ENCODE measurements at regions not wholly inside any gene's neighbourhood (a gene's known extent, or its start where the extent isn't known, plus 50 kb on each side); places are given as distances from the start of the nearest gene placed in this dataset.
"Not testable (repeated sequence)": the region's sequence is repeated elsewhere in the genome, so short reads cannot be mapped to it uniquely, and the experiment has no call there.

DNA sequence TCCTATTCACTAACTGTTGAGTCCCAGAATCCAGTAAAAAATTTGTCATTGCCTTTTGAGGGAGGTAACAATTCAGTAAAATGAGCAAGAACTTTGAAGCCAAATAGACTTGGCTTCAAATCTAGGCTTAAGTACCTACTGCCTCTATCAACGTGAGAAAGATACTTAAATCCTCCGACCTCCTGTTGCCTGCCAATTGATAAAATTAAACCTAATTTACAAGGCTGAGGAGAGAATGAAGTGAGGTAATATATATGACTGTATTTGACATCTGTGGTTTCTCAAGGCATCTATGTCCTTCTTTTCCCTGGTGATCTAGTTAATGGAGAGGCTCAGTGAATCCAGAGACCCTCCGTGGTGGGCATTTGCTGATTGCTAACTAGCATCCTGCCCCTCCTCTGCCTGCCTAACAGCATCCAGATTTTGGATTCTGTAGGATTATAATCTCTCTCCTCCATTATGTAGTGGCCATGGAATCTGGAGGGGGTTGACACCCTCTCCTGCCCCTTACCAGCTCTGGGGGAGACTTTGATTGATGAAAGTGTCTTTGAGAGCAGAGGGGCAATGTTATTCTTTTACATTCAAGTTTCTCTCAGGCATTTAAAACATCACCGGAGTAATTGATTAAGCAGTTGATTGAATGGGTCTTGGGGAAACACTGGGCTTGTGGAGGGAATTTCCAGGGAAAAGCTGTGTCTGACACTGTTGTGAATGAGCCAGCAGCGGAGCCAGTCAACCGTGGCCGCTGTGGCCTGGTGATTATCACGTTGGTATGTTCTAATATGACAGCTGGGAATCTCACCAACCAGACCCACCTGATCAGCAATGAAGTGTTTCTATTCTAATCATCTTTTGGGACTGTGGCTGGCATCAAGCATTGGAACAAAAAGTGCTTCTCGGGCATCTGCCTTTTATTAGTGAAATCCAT lies 140.7 kb upstream of the FAM78B start:
- peak; percentile 59 for DNase-seq

DNA sequence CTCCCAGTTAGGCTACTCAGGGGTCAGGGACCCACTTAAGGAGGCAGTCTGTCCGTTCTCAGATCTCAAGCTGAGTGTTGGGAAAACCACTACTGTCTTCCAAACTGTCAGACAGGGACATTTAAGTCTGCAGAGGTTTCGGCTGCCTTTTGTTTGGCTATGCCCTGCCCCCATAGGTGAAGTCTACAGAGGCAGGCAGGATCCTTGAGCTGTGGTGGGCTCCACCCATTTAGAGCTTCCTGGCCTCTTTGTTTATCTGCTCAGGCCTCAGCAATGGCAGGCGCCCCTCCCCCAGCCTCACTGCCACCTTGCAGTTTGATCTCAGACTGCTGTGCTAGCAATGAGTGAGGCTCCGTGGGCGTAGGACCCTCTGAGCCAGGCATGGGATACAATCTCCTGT lies 149.5 kb upstream of the FAM78B start:
- not testable (repeated sequence) for DNase-seq

- no peak for DNase-seq
These were observed 155.7 kb upstream of the FAM78B start for GRCh38 chr1:166322470-166322869.

GRCh38 chr1:166327886-166328285 lies 161.1 kb upstream of the FAM78B start:
- no peak for DNase-seq

DNA sequence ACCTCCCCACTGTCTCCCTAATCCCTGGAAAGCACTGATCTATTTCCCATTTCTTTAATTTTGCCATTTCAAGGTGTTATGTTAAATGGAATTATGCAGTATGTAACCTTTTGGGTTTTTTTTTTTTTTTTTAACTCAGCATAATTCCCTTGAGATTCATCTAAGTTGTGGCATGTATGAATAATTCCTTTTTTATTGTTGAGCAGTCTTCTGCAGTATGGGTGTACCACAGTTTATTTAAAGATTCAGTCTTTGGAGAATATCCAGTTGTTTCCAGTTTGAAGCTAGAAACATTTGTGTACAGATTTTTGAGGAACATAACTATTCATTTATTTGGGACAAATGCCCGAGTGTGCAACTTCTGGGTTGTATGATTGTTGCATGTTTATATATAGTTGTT lies 162.2 kb upstream of the FAM78B start:
- DNase-seq = no peak

- DNase-seq = no peak
These were observed 163.3 kb upstream of the FAM78B start for GRCh38 chr1:166330096-166330495.

DNA sequence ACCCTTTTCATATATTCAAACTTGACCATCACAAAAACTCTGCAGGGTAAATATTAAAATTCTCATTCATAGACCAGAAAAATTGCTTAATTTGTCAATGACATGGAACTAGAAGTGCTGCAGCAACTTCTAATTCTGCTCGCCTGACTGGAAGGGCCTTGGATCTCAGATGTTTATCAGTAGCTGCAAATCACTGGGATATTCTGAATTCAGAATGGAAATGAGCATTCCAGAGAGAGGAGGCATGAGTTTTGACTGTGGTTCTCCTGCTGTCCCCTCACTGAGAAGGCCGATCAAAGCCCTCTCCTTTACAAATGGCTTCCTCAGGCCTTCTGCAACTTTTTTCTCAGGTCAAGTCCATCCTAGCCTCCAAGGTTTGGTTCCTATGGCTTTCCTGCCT lies 171.3 kb upstream of the FAM78B start:
- no peak for DNase-seq

DNA sequence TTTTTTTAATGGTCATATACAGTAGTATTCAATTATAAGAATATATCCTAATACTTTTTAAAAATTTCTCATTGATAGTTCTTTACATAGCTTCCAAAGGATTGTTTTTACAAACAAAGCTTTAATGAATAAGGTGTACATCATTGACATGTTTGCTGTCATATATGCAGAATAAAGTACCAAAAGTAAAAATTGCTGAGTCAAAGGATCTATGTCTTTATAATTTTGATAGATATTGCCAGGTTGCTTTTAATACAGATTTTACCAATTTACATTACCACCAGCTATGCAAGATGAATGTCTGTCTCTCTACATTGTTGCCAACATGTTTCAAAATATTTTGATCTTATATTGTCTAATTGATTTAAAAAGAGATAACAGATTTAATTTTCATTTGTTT lies 173.9 kb upstream of the FAM78B start:
- no peak for DNase-seq

DNA sequence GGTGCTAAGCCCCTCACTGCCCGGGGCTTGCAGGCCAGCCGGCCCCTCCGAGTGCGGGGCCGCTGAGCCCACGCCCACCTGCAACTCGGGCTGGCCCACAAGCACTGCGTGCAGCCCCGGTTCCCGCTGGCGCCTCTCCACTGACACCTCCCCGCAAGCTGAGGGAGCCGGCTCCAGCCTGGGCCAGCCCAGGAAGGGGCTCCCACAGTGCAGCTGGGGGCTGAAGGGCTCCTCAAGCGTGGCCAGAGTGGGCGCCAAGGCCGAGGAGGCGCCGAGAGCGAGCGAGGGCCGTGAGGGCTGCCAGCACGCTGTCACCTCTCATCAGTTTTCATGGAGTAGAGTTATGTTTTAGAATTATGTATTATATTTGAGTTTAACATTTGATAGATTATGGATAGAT lies 176.5 kb upstream of the FAM78B start:
- DNase-seq = no peak

- peak; percentile 36 for DNase-seq
These were observed 183.7 kb upstream of the FAM78B start for GRCh38 chr1:166350490-166350889.

- no peak for DNase-seq
These were observed 184.9 kb upstream of the FAM78B start for GRCh38 chr1:166351676-166352075.

DNA sequence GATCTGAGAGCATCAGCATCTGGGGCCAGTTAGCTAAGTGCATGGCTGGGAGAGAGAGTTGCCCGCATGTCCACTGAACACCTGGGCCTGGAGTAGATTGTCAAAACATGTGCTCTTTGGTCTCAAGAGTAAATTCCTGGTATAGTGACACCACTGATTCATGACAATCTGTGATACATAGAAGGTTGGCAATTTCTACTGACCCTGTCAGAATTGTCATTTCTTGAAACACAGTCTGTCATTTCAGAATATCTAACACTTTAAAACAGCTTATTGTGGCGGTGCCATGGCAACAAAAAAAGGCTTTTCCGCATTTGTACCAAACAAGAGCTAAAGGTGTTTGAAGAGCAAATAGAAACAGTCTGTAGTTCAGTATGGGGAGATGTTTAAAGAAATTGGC lies 186.4 kb upstream of the FAM78B start:
- DNase-seq = no peak

- DNase-seq = no peak
These were observed 187.6 kb upstream of the FAM78B start for GRCh38 chr1:166354406-166354805.

DNA sequence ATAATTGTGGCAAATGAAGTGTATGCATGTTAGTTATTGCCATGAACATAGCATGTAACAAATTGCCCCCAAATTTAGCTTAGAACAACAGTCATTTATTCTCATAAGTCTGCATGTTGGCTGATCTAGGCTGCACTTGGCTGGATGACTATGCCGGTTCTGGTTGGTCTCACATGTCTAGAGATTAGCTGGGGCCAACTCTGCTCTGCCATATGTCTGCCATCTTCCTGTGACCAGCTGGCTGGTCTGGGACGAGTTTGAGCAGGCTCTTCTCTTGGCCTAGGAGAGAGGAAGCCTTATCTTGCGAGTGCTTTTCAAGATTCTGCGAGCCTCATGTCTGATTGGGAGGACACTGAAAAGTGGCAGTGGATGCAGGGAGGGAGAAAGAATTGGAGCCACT lies 198.3 kb upstream of the FAM78B start:
- no peak for DNase-seq

DNA sequence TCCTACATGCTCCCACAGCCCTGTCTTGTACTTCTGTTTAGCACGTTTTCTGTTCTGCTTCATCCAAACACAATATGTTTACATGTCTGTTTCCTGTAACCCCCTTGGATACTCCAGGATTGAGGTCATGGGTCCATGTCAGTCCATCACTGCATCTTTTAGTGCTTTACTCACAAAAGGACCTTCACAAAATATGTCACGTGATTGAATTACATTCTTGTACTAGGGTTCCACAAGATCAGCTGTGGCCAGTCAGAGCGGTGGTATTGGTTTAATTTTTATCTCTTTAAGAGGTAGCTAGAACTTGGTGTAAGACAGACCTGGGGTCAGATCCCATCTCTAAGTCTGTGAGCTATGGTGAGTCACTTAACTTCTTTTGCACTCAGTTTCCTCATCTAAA lies 201.2 kb upstream of the FAM78B start:
- no peak for DNase-seq

DNA sequence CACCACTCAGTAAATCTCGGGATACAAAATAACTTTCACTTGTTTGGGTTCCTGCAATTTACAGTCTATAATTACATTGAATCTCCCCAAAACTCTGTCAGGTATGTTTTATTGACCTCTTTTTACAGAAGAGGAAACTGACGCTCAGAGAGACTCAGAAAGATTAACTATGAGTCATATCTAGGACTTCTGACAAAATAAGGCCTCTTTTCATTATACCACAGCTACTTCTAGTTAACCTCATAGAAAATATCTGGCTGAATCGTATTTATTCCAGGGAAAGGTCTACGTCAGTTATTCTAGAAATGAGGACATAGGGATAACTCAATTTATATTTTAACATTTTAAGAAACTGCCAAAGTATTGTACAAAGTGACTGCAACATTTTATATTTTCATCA lies 211.1 kb upstream of the FAM78B start:
- no peak for DNase-seq

DNA sequence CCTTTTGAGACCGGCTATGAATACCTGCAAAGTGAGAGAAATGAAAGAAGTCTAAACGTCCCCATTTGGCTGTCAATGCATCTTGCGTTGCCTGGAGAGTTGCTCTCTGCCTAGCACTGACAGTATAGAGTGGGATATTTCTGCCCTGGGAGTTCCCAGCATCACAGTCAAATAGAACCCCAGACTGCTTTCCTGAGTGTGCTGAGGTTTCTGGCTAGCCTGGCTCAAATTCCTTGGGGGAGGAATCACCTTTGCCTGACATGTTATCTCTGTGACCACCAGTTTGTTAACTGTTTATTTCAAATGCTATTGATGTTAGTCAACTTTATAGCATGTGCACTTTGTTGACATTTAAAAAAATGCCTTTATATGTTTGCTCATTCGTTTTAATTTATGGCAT lies 212.0 kb upstream of the FAM78B start:
- DNase-seq = no peak

- DNase-seq = no peak
These were observed 212.6 kb upstream of the FAM78B start for GRCh38 chr1:166379447-166379846.

- DNase-seq = no peak
These were observed 216.3 kb upstream of the FAM78B start for GRCh38 chr1:166383137-166383536.

DNA sequence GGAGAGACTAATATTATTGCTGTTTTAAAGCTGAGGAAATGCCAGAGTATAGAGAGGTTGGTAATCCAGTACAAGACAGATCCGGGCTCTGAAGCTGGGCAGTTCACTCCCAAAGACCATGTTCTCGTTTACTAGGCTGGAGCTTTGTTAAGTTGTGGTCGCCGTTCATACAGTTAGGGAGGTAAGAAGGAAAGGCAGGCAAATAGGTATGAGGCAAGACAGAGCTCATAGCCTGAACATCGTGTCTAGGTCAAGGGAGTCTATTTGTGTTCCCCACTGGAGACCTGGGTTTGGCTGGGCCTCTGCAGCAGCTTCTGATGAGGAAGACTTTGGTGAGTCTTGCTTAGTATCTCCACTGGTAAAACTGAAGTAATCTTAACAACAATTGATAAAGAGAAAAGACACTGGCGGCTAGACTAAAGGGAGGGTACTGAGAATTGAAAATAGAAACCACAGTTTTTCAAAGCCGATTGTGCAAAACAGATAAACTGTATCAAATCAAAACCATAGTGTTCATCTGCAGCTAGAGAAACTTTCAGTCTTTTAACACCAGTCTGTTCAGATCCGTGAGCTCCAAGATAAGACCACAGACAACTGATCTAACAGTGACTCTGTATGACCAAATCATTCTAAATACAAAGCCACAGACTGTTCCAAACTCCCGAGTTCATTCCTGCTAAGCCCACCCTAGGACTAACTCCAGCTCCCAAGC lies 217.0 kb upstream of the FAM78B start:
- no peak for DNase-seq

DNA sequence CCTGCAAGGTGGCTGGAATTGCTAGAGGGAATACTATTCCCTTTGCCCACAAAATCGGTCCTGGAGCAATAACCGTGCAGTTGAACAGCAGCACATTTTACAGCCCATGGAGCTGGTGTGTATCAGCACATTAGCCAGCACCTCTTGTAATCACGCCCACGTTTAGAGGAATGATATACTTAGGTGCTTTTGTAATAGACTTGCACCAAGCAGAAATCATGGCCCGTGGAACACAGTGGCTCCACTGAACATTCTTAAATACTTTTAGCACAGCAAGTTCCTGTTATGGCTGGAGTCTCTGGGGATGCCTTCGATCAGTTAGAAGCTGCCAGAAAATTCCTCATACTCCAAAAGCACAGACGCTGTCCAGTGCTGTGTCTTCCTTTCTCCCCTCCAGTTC lies 218.1 kb upstream of the FAM78B start:
- no peak for DNase-seq

DNA sequence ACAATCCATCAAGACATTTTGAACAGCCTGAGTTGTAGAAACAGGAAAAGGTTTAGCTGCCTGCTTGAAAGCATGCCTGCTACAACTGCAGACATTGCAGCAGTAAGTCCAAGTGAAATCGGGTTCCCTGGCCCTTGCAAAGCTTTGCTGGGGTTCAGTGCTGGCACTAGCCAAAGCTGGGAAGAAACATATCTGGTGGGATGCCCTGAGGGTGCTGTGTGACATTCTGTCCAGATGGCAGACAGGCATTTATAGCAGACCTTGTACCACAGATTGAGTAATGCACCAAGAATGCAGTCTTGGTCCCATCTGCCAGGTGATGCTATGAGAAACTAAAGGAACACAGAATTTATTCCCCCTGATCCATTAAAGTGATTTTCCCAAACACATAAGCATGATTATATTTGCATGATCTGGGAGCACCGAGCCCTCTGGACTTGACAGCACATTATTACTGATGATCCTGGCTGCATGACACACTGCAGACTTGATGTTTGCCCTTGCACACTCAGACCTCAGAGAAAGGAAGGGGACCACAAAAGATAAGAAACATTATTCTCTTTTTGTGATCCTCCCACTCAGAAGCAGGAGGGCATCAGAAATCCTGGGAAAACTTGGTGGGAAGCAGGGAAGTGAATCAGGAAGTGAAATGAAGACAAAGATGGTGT lies 223.7 kb upstream of the FAM78B start:
- no peak for DNase-seq

DNA sequence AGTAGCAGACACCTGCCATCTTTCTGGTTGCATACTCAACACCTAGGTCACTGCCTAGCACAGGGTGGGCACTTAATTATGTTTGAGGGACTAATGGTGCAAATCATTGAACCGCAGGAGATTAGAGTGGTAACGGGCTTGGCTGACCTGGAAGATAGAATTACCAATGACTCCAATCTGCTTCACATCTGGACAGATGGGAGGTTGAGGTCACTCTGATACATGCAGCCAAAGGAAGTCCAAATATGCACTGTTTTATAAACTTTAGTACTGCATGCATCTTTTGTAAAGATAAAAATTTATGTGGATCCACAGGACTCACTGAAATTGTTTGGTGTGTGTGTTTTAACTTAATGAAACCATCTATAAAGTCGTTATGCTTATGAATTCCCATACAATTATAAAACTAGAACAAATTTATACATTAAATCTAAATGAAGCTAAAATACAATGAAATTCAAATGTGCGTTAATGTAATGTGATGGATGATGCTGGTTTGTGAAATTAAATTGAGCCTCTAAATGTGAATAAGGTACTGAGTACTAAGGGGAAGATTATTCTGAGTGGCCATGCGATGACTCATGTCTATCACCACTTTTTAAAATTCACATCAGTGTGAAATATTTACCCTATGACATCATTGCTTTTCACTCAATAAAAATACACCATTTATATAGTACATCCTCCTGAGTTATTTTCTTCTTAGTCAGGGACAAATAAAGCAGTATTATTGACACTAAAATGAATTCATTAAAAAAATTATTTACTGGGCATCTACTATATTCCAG lies 224.7 kb upstream of the FAM78B start:
- DNase-seq = no peak

Measured in NCI-H1105 (cell line).